Fibroblast of gingiva (primary cell): ENCODE measurements at regions not wholly inside any gene's neighbourhood (a gene's known extent, or its start where the extent isn't known, plus 50 kb on each side); places are given as distances from the start of the nearest gene placed in this dataset.

Experiments
- DNase-seq: peaks from one replicate; pipeline ENCODE4 v3.0.0-alpha.2; 2011; ENCODE audit warnings: low read depth

GRCh38 chr2:106041150-106041549, 153.0 kb downstream of the UXS1 start:
- DNase-seq: no peak

GRCh38 chr2:106039634-106040315, 154.3 kb downstream of the UXS1 start:
- DNase-seq: no peak

- DNase-seq: no peak
These were observed 155.3 kb downstream of the UXS1 start for GRCh38 chr2:106038601-106039375.

- DNase-seq: no peak
These were observed 156.2 kb downstream of the UXS1 start for GRCh38 chr2:106037932-106038331.

DNA sequence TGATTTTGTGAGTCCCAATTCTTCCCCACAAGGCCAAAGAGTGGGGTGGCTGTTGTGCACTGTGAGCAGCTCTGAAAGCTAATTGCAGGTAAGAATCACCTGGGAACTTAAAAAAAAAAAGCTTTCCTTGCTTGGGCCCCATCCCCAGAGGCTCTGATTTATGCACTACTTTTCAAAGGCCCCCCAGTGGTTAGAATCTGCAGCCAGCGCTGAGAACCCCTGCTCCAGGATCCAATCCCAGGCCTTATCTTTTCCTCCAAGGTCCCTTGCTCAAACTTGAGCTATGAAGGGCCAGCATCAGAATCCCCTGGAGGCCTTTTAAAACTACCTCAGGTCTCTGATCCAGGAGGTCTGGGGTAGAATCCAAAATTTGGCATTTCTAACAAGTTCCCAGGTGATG, 156.8 kb downstream of the UXS1 start:
- DNase-seq: no peak

- DNase-seq: no peak
These were observed 159.8 kb downstream of the UXS1 start for GRCh38 chr2:106034325-106034724.

- no peak for DNase-seq
These were observed 161.4 kb downstream of the UXS1 start for GRCh38 chr2:106032676-106033075.

DNA sequence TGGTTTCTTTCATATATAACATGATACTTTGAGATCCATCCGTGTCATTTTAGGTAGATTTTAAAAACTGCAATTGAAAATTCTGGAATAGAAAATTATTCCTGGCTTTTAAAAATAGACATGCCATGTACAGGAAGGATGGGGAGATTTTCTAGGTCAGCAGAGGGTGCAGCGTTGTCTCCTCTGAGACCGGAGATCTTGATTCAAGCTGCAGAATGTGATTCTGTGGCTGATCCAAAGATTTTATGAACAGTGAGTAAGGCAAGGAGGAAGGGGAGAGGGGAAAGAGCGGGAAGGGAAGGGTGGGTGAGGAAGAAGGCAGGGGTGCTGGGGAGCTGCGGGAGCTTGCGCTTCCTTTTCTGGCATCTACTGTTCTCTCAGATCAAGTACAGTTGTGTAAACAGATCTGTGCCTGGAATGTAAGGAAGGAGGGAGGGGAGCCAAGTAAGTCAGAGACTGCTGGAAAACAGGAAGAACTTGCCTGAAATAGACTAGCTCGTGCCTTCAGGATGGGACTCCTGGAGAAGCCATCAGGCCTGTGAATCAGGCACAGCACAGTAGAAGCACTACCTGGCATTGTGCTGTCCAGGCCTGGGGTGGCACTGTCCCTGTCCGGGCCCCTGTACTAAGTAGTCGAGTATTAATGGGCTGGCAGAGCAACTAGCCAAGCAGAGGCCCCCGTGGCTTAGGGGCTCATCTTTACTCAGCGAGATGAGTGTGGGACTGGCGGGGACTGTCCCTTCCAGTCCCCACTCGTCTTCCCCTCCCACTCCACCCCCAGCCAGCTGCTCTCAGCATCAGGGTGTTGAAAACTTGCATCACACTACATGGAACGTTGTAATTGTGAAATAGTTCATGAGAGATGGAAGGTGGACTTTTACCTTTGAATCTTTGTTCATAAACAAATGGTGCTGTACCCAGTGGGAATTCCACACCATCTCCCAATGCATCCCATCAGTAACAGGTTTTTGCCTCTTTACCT, 163.5 kb downstream of the UXS1 start:
- DNase-seq: peak; percentile 90

- DNase-seq: no peak
These were observed 165.9 kb downstream of the UXS1 start for GRCh38 chr2:106028192-106028591.

DNA sequence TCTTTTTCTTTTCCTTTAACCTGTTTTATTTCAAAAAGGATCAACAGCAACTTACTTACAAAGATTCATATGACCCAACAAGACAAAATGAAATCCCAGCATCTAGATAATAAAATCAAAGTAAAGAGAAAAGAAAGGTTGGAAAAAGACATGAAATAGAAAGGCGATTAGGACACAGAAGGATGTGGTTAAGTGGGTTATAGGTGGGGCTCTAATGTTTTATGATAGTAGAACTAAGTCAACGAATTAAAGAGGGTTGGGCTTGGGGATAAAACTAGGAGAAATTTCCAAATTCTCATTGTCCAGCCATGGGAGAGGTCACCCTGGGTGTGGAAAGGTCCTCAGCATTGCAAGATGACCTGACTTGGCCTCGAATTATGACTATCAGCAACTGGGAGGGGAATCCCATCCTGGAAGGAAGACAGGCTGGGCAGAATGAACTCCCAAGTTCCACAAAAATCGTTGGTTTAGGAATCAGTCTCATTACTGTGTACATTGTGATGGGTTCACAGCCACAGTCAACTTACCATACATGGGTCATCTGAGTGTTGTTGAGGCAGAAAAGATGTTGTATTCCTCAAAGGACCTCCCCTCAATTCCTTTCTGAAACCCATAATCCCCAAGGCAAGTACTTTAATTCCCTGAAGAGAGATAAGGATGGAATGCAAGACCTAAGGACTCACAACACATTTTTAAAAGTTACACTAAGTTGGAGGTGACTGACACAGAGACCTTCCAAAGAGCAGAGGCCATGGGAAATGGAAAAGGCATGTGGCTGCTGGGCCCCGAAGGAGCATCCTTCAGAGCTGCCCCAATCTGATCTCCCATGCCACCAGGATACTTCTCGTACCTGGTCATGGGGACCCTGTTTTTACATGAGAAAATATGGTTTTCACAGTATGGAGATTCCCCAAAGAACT, 167.6 kb downstream of the UXS1 start:
- DNase-seq: no peak

DNA sequence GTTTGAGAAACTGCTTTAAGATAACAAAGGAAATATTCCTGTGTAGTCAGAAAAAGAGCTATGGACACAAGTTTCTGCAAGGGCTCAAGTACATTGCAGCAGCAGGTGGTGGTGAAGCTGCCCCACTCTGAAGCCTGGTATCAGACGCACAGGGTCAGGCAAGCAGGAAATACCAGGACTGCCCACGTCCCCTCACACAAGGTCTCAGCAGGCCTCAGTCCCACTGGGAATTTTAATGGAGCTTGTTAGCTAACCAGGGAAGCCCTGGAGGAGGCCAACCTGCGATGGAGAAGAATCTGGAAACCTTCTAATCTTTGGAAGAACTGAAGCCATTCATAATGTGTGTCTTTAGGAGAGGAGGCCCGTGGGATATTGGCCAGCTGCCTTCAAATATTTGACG, 168.3 kb downstream of the UXS1 start:
- no peak for DNase-seq

GRCh38 chr2:106021662-106022028, 172.5 kb downstream of the UXS1 start:
- DNase-seq: no peak

DNA sequence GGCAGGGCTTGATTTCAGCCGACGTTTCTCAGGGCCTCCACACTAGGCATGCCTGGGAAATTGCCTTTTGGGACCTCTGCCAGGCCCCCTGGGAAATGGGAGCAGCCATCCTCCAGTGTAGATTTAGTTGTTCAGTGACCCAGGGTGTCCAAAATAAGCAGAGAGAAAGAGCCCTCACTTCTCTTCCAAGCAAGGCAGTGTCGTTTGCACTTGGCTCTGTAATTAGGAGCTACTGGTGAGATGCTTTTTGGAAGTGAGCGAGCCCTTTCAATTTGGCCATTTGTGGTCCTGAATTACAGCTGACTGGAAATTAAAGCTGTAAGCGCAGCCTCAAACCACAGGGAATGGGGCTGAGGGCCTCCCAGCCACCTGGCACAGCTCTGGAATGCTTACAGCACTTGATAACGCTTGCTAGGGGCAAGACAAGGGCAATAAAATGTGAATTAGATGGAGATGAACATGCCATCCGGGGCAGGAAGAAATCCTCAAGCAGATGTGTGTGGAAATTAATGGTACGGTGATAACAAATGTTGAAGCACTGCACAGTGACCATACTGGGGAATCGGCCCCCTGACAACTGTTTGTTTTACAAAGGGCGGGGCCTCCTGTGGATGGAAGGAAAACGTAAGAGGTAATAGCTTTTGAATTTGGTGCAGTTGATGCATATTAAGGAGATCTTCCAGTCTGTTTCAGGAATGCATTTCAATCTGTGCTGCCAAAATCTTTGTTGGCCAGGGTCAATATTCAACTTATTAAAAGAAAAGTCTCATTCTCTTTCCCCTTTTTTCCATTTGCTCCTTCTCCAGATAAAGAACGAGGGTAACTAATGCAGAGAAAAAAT, 173.1 kb downstream of the UXS1 start:
- no peak for DNase-seq

GRCh38 chr2:106020032-106020431, 174.1 kb downstream of the UXS1 start:
- peak; percentile 26 for DNase-seq

GRCh38 chr2:106018141-106018540, 176.0 kb downstream of the UXS1 start:
- no peak for DNase-seq

DNA sequence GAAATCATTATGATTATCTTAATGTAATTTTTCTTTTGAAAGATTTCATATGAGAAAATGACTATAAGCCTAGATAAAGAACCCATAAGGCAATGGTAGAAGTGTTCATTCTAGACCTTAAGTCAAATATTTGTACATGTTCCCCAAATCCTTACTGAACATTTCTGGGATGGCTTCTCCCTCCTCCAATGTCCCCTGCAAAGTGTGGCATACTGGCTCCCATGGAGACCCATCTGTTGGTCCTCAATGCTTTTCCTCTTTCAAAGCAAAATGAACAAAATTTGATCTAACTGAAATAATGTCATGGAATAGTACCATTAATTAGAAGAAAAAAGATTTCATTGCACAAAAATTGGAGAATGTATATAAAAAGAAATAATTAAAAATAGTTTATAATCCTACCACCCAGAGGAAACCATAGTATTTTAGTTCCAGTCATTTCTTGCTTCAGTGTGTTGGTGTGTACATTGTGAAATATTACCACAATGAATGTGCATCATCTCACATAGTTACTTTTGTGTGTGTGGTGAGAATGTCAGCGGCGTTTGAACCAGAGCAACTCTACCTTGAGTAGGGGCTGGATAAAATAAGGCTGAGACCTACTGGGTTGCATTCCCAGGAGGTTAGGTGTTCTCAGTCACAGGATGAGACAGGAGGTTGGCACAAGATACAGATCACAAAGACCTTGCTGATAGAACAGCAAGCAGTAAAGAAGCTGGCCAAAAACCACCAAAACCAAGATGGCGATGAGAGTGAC, 181.3 kb downstream of the UXS1 start:
- no peak for DNase-seq

DNA sequence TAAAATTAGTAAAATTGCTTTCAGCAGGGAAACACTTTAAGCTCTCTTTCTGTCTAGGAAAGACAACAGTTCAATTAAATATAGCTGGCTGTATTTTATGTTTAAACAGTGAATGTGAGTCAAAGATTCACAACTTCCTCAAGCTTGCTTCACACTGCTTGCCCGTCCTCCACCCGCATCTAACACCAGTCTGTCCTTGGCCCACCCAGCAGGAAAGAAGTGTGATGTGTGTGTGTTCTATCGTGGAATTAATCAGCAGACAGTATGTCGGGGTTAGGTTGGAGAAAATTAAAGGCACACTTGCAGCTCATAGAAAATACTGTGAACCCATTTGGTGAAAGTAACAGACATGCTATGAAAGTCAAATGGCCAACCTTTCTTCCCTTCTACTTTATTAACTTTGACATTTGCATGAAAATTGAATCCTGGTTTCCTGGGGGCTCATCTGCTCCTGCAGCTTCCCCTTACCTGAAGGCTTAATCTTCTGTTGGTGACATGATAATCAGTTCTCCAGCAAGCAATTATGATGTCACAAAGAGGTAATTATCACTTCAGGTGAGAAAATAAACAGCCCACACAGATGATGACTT, 182.0 kb downstream of the UXS1 start:
- no peak for DNase-seq

- DNase-seq: no peak
These were observed 182.7 kb downstream of the UXS1 start for GRCh38 chr2:106011380-106011779.

GRCh38 chr2:106010818-106011355, 183.2 kb downstream of the UXS1 start:
- DNase-seq: no peak
